GM19043 (cell line): ENCODE measurements at regions not wholly inside any gene's neighbourhood (a gene's known extent, or its start where the extent isn't known, plus 50 kb on each side); places are given as distances from the start of the nearest gene placed in this dataset.
A peak's percentile ranks its signal among the peaks of the same experiment; 100 is the strongest.
"Not testable (repeated sequence)": the region's sequence is repeated elsewhere in the genome, so short reads cannot be mapped to it uniquely, and the experiment has no call there.

Source experiments
- ATAC-seq: cut with Tn5 transposase; IDR thresholded peaks from one replicate; pipeline ENCODE4 v1.9.1; 2021; ENCODE audit warnings: low read depth; ENCODE audit not compliant: unreplicated experiment

DNA sequence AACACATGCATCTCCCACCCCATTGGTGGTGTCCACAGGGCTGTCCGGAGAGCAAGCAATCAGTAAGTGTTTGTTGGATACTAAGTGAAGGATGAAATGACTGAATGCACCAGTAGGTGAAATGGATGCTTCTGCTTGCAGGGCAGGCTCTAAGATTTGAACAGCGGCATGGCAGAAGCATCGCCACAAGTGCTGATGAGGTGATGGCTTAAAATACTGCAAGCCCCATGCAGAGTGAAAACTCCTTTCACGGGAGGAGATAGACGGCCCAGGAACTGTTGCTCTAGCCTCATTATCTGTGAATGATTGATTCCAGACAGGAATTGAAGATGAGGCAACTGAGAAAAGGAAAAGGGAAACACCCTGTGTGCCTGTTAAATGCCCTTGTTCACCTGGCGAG is 158.9 kb downstream of the LY86 start:
- no peak for ATAC-seq

DNA sequence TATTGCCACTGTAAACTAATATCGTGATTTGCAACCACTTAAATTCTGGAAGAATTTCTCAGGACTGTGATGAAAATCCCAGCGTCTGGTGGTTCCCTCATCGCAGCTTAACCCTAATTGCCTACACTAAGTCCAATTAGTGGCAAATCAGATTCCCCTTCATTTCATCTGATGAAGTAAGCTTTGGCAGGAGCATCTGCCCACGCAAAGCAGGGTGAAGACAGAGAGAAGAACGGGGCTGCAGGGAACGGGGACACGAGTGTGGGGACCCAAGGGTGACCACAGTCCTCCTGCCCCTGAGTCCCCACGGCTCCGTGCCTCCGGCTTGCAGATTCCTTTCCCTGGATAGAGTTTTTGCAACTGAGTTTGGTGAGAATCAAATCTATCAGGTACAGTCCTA is 159.5 kb downstream of the LY86 start:
- no peak for ATAC-seq

DNA sequence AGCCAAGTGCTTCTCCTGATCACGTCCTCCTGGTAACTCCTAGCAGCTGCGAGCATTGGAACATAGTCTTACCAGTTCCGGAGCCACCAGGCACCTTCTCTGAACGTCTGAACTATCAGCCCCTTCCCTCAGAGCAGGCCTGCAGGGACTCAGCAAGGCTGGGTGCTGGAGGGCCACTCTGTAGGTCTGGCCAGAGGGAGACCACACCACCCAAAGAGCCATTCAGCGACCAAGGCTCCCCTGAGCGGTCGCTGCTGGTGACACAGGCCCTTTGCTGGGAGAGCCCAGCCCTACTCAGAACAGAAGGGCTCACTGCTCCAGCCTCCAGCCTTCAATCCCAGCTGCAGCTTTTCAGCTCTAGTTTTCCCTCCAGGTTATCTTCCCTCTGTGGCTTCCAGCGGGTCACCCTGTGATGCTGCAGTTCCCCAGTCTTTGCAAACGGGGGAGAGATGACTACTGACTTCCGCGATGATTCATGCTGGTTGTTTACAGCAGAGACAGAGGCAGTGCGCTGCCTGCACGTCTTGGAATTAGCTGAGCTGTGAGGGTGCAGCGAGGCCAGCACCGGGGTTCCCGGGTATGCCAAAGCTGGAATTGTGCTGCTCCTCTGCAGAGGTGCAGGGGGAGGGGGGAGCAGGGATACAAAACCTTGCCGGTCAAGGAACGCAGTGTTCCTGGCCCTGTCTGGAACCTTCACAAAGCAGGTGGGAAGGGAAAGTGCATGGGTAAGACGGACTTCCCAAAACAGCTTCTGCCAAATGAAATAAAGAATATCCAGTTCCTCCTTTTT is 161.4 kb downstream of the LY86 start:
- ATAC-seq: no peak

GRCh38 chr6:6750594-6751265 is 162.2 kb downstream of the LY86 start:
- ATAC-seq: no peak

GRCh38 chr6:6751266-6751596 is 162.7 kb downstream of the LY86 start:
- no peak for ATAC-seq

GRCh38 chr6:6751619-6752023 is 163.1 kb downstream of the LY86 start:
- no peak for ATAC-seq

- ATAC-seq: no peak
Measured at GRCh38 chr6:6752129-6752528, 163.6 kb downstream of the LY86 start.

- no peak for ATAC-seq
Measured at GRCh38 chr6:6753301-6753700, 164.8 kb downstream of the LY86 start.

- ATAC-seq: no peak
Measured at GRCh38 chr6:6756526-6756925, 168.0 kb downstream of the LY86 start.

DNA sequence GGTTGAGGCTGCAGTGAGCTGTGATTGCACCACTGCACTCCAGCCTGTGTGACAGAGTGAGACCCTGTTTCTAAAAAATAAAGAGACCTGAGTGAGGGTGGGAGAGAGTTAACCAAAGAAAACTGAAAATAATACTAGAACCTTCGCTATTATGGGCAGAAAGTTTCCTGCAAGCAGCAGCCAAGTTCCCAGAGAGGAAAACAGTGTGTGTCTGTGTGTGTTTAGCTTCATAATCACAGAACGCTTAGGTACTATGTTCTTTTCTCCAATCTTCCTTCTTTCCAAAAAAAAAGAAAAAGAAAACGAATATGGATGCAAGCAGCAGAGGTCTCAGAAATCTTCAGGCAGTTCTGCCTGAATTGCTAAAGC is 170.0 kb downstream of the LY86 start:
- ATAC-seq: no peak

DNA sequence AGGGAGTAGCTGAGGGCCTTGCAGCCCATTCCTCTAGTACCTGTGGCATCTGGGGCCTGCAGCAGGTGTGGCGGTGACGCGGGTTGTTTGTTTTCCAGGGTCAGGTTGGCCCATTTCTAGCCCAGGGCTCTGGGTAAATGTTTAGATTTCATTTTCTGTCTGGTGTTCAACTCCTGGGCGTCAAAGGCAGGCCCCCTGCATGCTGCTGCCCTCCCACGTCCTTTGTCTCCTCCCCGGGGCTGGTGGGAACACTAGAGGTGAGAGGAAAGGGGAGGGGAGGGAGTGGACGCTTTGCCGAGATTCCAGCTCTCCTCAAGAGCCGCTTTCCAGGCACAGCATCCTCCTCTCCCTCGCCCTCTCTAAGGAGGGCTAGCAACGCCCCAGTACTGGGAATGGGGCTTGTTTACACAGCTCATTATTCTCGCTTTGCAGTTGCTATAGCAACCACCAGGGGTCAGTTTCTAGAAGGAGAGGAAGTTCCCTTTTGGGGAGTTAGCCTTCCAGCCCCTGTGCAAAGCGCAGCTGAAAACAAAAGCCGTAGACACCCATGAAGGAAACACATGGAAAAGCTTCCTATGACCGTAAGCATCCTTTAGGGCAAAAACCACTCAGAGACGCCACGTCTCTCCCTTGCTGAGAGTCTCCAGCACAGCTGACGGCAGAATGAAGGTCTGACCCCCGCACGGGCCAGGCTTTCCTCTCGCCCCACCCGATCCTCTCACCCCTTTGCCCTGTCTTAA is 170.6 kb downstream of the LY86 start:
- peak; percentile 79 for ATAC-seq

DNA sequence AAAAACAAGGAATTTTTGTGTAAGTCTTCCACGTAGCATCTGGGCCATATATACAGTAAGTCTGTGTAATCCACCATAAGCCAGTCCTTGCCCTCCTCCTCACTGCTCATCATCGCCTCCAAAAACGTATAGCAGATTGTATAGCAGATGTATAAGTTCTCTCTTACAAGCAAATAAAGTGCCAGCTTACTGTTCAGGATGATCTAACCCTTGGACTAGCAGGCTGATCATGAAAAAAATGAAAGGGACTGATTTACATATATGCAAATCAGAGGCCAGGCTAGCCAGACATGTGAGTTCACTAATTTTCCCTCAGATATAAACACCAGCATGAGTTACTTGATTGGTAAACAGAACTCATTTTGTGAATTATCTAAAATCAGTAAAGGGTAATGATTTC is 171.5 kb downstream of the LY86 start:
- no peak for ATAC-seq

GRCh38 chr6:6762566-6762965 is 174.0 kb downstream of the LY86 start:
- not testable (repeated sequence) for ATAC-seq

DNA sequence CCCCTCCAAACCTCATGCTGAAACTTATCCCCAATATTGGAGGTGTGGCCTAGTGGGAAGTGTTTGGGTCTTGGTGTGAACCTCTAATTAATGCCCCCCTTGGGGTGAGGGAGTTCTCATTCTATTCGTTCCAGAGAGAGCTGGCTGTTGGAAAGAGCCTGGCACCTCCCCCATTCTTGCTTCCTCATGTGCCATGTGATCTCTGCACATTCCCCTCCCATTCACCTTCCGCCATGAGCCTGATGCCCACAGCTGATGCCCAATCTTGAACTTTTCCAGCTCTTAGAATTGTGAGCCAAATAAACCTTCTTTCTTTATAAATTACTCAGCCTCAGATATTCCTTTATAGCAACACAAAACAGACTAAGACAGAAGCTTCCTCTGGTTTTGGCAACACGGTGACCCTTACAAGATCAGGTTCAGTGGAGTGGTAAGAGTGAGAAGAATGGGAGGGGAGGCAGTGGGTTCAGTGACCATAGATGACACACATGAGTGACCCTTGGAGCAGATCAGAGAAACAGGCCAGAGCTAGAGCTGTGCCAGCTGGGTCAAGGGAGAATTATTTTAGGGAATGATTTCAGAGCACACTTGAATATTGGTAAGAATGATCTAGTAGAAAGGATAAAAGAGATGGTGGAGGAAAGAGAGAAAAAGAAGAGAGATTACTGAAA is 176.4 kb downstream of the LY86 start:
- no peak for ATAC-seq

- ATAC-seq: no peak
Measured at GRCh38 chr6:6766230-6766905, 177.8 kb downstream of the LY86 start.

- no peak for ATAC-seq
Measured at GRCh38 chr6:6769466-6769865, 180.9 kb downstream of the LY86 start.

- no peak for ATAC-seq
Measured at GRCh38 chr6:6771224-6771945, 182.9 kb downstream of the LY86 start.

DNA sequence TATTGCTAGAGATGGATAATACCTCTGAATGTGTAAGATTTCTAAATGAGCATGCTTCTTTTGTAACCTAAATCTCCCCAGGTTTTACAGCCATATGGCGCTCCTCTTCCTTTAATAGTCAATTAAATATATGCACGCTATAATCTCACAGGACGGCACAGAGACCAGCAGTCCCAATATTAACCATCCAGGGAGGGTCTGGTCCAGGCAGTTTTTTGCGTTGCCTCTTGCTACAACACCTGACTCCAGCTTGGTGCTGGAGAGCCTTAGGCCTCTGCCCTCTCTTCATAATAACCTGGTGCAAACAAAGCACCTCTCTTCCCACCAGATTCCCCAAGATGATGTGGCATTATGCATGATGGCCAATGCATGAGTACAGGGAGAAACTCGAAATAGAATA is 183.4 kb downstream of the LY86 start:
- ATAC-seq: no peak

GRCh38 chr6:6772751-6773150 is 184.2 kb downstream of the LY86 start:
- ATAC-seq: no peak

- no peak for ATAC-seq
Measured at GRCh38 chr6:6775074-6775473, 186.6 kb downstream of the LY86 start.
